IMR-90 (cell line): ENCODE measurements at regions not wholly inside any gene's neighbourhood (a gene's known extent, or its start where the extent isn't known, plus 50 kb on each side); places are given as distances from the start of the nearest gene placed in this dataset.
"Not testable (repeated sequence)": the region's sequence is repeated elsewhere in the genome, so short reads cannot be mapped to it uniquely, and the experiment has no call there.

Experiments
- CEBPB ChIP-seq: IDR thresholded peaks from 2 replicates; pipeline ENCODE4 v1.6.1; 2012; ENCODE audit warnings: low read depth, low read length, improper control_type of control experiment
- FOS ChIP-seq: fragments of 150-350 bp; IDR thresholded peaks from 2 replicates; pipeline ENCODE4 v1.6.1; 2016; ENCODE audit warnings: low read depth, low read length
- MAFK ChIP-seq: IDR thresholded peaks from 2 replicates; pipeline ENCODE4 v1.6.1; 2012; ENCODE audit warnings: low read depth, low read length, improper control_type of control experiment
- NFE2L2 ChIP-seq: fragments of 150-350 bp; IDR thresholded peaks from 2 replicates; pipeline ENCODE4 v1.6.1; 2016; ENCODE audit warnings: low read depth, mild to moderate bottlenecking, low read length
- POLR2A ChIP-seq: IDR thresholded peaks from 2 replicates; pipeline ENCODE4 v1.6.1; 2012; ENCODE audit warnings: mild to moderate bottlenecking, low read depth, low read length
- RAD21 ChIP-seq: IDR thresholded peaks from 2 replicates; pipeline ENCODE4 v1.6.1; 2012; ENCODE audit warnings: low read length, improper control_type of control experiment
- SMC3 ChIP-seq: fragments of 150-350 bp; IDR thresholded peaks from 2 replicates; pipeline ENCODE4 v1.6.1; 2016; ENCODE audit warnings: low read depth, mild to moderate bottlenecking, antibody characterized with exemption, low read length, moderate library complexity
- TF ChIP-seq, protein P1 (sequence below): conservative IDR thresholded peaks from 2 replicates; pipeline ENCODE4 v1.5.1; 2012; ENCODE audit warnings: mild to moderate bottlenecking, low read depth, low read length, improper control_type of control experiment
- TF ChIP-seq, protein P2 (sequence below): fragments of 150-350 bp; IDR thresholded peaks from 2 replicates; pipeline ENCODE4 v1.6.1; 2017; ENCODE audit warnings: mild to moderate bottlenecking, antibody characterized with exemption, low read length, low read depth
- TF ChIP-seq, protein P3 (sequence below): fragments of 150-350 bp; IDR thresholded peaks from 2 replicates; pipeline ENCODE4 v1.6.1; 2016; ENCODE audit warnings: low read depth, mild to moderate bottlenecking, low read length, moderate library complexity, borderline replicate concordance

DNA sequence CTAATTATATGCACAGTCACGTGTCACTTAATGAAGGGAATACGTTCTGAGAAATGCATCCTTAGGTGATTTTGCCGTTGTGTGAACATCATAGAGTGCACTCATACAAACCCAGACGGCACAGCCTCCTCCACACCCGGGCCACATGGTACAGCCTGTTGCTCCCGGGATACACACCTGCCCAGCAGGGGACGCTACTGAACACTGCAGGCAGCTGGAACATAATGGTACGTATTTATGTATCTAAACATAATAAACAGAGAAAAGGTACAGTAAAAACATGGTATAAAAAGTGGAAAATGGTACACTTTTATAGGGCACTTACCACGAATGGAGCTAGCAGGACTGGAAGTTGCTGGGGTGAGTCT, 752.3 kb upstream of the TPTE start:
- TF ChIP-seq, protein P1, sequence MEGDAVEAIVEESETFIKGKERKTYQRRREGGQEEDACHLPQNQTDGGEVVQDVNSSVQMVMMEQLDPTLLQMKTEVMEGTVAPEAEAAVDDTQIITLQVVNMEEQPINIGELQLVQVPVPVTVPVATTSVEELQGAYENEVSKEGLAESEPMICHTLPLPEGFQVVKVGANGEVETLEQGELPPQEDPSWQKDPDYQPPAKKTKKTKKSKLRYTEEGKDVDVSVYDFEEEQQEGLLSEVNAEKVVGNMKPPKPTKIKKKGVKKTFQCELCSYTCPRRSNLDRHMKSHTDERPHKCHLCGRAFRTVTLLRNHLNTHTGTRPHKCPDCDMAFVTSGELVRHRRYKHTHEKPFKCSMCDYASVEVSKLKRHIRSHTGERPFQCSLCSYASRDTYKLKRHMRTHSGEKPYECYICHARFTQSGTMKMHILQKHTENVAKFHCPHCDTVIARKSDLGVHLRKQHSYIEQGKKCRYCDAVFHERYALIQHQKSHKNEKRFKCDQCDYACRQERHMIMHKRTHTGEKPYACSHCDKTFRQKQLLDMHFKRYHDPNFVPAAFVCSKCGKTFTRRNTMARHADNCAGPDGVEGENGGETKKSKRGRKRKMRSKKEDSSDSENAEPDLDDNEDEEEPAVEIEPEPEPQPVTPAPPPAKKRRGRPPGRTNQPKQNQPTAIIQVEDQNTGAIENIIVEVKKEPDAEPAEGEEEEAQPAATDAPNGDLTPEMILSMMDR: not testable (repeated sequence)
- TF ChIP-seq POLR2A, FOS, RAD21, CEBPB, MAFK, NFE2L2, SMC3: not testable (repeated sequence)
- TF ChIP-seq, protein P2, sequence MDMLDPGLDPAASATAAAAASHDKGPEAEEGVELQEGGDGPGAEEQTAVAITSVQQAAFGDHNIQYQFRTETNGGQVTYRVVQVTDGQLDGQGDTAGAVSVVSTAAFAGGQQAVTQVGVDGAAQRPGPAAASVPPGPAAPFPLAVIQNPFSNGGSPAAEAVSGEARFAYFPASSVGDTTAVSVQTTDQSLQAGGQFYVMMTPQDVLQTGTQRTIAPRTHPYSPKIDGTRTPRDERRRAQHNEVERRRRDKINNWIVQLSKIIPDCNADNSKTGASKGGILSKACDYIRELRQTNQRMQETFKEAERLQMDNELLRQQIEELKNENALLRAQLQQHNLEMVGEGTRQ: not testable (repeated sequence)
- TF ChIP-seq, protein P3, sequence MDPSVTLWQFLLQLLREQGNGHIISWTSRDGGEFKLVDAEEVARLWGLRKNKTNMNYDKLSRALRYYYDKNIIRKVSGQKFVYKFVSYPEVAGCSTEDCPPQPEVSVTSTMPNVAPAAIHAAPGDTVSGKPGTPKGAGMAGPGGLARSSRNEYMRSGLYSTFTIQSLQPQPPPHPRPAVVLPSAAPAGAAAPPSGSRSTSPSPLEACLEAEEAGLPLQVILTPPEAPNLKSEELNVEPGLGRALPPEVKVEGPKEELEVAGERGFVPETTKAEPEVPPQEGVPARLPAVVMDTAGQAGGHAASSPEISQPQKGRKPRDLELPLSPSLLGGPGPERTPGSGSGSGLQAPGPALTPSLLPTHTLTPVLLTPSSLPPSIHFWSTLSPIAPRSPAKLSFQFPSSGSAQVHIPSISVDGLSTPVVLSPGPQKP: not testable (repeated sequence)
